C4-2B (cell line): ENCODE measurements at regions not wholly inside any gene's neighbourhood (a gene's known extent, or its start where the extent isn't known, plus 50 kb on each side); places are given as distances from the start of the nearest gene placed in this dataset.

Experiments
- H3K27ac ChIP-seq: fragments of 450-650 bp; 2 replicates; pipeline ENCODE4 v1.5.1; 2017
- CTCF ChIP-seq: fragments of 450-650 bp; conservative IDR thresholded peaks from 2 replicates; pipeline ENCODE4 v1.5.1; 2017; ENCODE audit warnings: mild to moderate bottlenecking
- ZFX ChIP-seq: fragments of 450-650 bp; IDR thresholded peaks from 2 replicates; pipeline ENCODE4 v1.6.1; 2017

- no peak overlapping the region for H3K27ac ChIP-seq
- TF ChIP-seq ZFX = no peak
Measured at GRCh38 chr17:56064506-56064905, 88.8 kb upstream of the ANKFN1 start.

GRCh38 chr17:56074361-56074890 is 78.8 kb upstream of the ANKFN1 start:
- TF ChIP-seq CTCF (no peak), ZFX (no peak)
- no peak overlapping the region for H3K27ac ChIP-seq

- H3K27ac ChIP-seq = no peak overlapping the region
- no peak for TF ChIP-seq ZFX
- TF ChIP-seq CTCF = no peak
Measured at GRCh38 chr17:56076980-56077379, 76.3 kb upstream of the ANKFN1 start.

GRCh38 chr17:56083475-56083874 is 69.8 kb upstream of the ANKFN1 start:
- H3K27ac ChIP-seq = no peak overlapping the region
- no peak for TF ChIP-seq ZFX
- TF ChIP-seq CTCF = no peak

- TF ChIP-seq ZFX (no peak), CTCF (no peak)
- H3K27ac ChIP-seq = no peak overlapping the region
Measured at GRCh38 chr17:56085576-56086267, 67.6 kb upstream of the ANKFN1 start.

GRCh38 chr17:56087199-56087598 is 66.1 kb upstream of the ANKFN1 start:
- no peak overlapping the region for H3K27ac ChIP-seq

GRCh38 chr17:56096026-56096810 is 57.1 kb upstream of the ANKFN1 start:
- TF ChIP-seq ZFX (no peak), CTCF (no peak)

More at GRCh38 chr17:56087199-56087598, 66.1 kb upstream of the ANKFN1 start:
- TF ChIP-seq CTCF (no peak), ZFX (no peak)

More at GRCh38 chr17:56096026-56096810, 57.1 kb upstream of the ANKFN1 start:
- H3K27ac ChIP-seq = no peak overlapping the region
